Hepatocyte (in vitro differentiated cells): ENCODE measurements at regions not wholly inside any gene's neighbourhood (a gene's known extent, or its start where the extent isn't known, plus 50 kb on each side); places are given as distances from the start of the nearest gene placed in this dataset.

ENCODE experiments used
- DNase-seq: peaks from one replicate; pipeline ENCODE4 v3.0.0-alpha.2; 2016; ENCODE audit warnings: low spot score
- H2AFZ ChIP-seq: fragments of 200-600 bp; sonication (generic); 2 replicates; pipeline ENCODE4 v1.6.0; 2016; ENCODE audit warnings: antibody characterized with exemption, mild to moderate bottlenecking
- H3K27ac ChIP-seq: fragments of 200-600 bp; sonication (generic); 2 replicates; pipeline ENCODE4 v1.5.1; 2016; ENCODE audit warnings: mild to moderate bottlenecking
- H3K27me3 ChIP-seq: fragments of 200-600 bp; sonication (generic); 2 replicates; pipeline ENCODE4 v1.6.1; 2016
- H3K36me3 ChIP-seq: fragments of 200-600 bp; sonication (generic); replicated peaks from 2 replicates; pipeline ENCODE4 v1.5.1; 2016; ENCODE audit warnings: low read depth; ENCODE audit not compliant: insufficient read depth
- H3K4me1 ChIP-seq: fragments of 200-600 bp; sonication (generic); 2 replicates; pipeline ENCODE4 v1.5.1; 2016; ENCODE audit warnings: mild to moderate bottlenecking, moderate library complexity; ENCODE audit not compliant: insufficient read depth
- H3K4me2 ChIP-seq: fragments of 200-600 bp; sonication (generic); 2 replicates; pipeline ENCODE4 v1.6.0; 2016
- H3K4me3 ChIP-seq: fragments of 200-600 bp; sonication (generic); 2 replicates; pipeline ENCODE4 v1.5.1; 2016; ENCODE audit warnings: mild to moderate bottlenecking
- H3K79me2 ChIP-seq: fragments of 200-600 bp; sonication (generic); 2 replicates; pipeline ENCODE4 v1.6.0; 2017; ENCODE audit warnings: mild to moderate bottlenecking
- H3K9me2 ChIP-seq: fragments of 200-600 bp; sonication (generic); replicated peaks from 2 replicates; pipeline ENCODE4 v1.6.0; 2017; ENCODE audit warnings: mild to moderate bottlenecking; ENCODE audit not compliant: insufficient read depth
- H3K9me3 ChIP-seq: fragments of 200-600 bp; sonication (generic); 2 replicates; pipeline ENCODE4 v1.5.1; 2016; ENCODE audit warnings: low read depth, mild to moderate bottlenecking
- H4K20me1 ChIP-seq: fragments of 200-600 bp; sonication (generic); 2 replicates; pipeline ENCODE4 v1.6.0; 2016; ENCODE audit warnings: mild to moderate bottlenecking; ENCODE audit not compliant: insufficient read depth, poor library complexity, severe bottlenecking
- CTCF ChIP-seq: fragments of 200-600 bp; sonication (generic); IDR thresholded peaks from 2 replicates; pipeline ENCODE4 v1.5.1; 2016; ENCODE audit warnings: antibody characterized with exemption, mild to moderate bottlenecking; ENCODE audit not compliant: poor library complexity
- EZH2 ChIP-seq: fragments of 200-600 bp; sonication (generic); IDR thresholded peaks from 2 replicates; pipeline ENCODE4 v1.6.1; 2016; ENCODE audit warnings: antibody characterized with exemption, mild to moderate bottlenecking, borderline replicate concordance
- EZH2phosphoT487 ChIP-seq: fragments of 200-600 bp; sonication (generic); IDR thresholded peaks from one replicate; pipeline ENCODE4 v1.6.1; 2018; ENCODE audit warnings: antibody characterized with exemption, mild to moderate bottlenecking, low read depth, moderate library complexity; ENCODE audit not compliant: unreplicated experiment, severe bottlenecking
- WGBS: methylation state at CpG from one replicate; pipeline ENCODE4 v1.1.6; 2016; ENCODE audit warnings: low lambda C conversion rate; ENCODE audit errors: missing lambda C conversion rate; 5-methylcytosine and 5-hydroxymethylcytosine counted together

- Histone ChIP-seq H3K27me3 (no peaks in the 10 kb centered on the region), H4K20me1 (no peaks in the 10 kb centered on the region), H2AFZ (no peak overlapping the region), H3K9me3 (no peaks in the 10 kb centered on the region), H3K4me1 (no peaks in the 10 kb centered on the region), H3K4me2 (no peak overlapping the region), H3K4me3 (no peak overlapping the region), H3K79me2 (no peaks in the 10 kb centered on the region), H3K36me3 (no peaks in the 10 kb centered on the region), H3K9me2 (no peaks in the 10 kb centered on the region), H3K27ac (no peak overlapping the region)
- 86% methylated on average over 14 of the region's 14 CpGs for WGBS
- no peak for DNase-seq
- TF ChIP-seq CTCF = no peak
Measured at GRCh38 chr2:9124231-9124741, 82.3 kb upstream of the ASAP2 start.

GRCh38 chr2:9123069-9123468 is 83.5 kb upstream of the ASAP2 start:
- Histone ChIP-seq H4K20me1 (no peaks in the 10 kb centered on the region), H3K27me3 (no peaks in the 10 kb centered on the region), H3K4me2 (no peak overlapping the region), H3K9me2 (no peaks in the 10 kb centered on the region), H3K79me2 (no peaks in the 10 kb centered on the region), H3K4me1 (no peaks in the 10 kb centered on the region), H3K27ac (no peak overlapping the region), H3K36me3 (no peaks in the 10 kb centered on the region), H3K9me3 (no peaks in the 10 kb centered on the region), H2AFZ (no peak overlapping the region), H3K4me3 (no peak overlapping the region)
- WGBS = 74% methylated on average over 5 of the region's 5 CpGs
- no peak for TF ChIP-seq EZH2phosphoT487
- TF ChIP-seq EZH2 = no peak
- no peak for TF ChIP-seq CTCF
- no peak for DNase-seq

- TF ChIP-seq EZH2 (no peak), CTCF (no peak), EZH2phosphoT487 (no peak)
- Histone ChIP-seq H3K79me2 (no peaks in the 10 kb centered on the region), H3K9me2 (no peaks in the 10 kb centered on the region), H3K9me3 (no peaks in the 10 kb centered on the region), H3K4me1 (no peaks in the 10 kb centered on the region), H2AFZ (no peak overlapping the region), H3K36me3 (no peaks in the 10 kb centered on the region), H3K27me3 (no peaks in the 10 kb centered on the region), H4K20me1 (no peaks in the 10 kb centered on the region), H3K4me3 (no peak overlapping the region), H3K27ac (no peak overlapping the region), H3K4me2 (no peak overlapping the region)
- no peak for DNase-seq
- 92% methylated on average over 8 of the region's 8 CpGs for WGBS
Measured at GRCh38 chr2:9122367-9122766, 84.2 kb upstream of the ASAP2 start.

- H3K79me2 ChIP-seq = no peaks in the 10 kb centered on the region
- no peaks in the 10 kb centered on the region for H3K4me1 ChIP-seq
- H3K4me3 ChIP-seq = no peak overlapping the region
- no peaks in the 10 kb centered on the region for H3K27me3 ChIP-seq
- H3K9me2 ChIP-seq = no peaks in the 10 kb centered on the region
- 69% methylated on average over 11 of the region's 11 CpGs for WGBS
- H3K4me2 ChIP-seq = no peak overlapping the region
- H3K9me3 ChIP-seq = no peaks in the 10 kb centered on the region
- no peak overlapping the region for H3K27ac ChIP-seq
- TF ChIP-seq EZH2phosphoT487 = no peak
- no peaks in the 10 kb centered on the region for H4K20me1 ChIP-seq
- H2AFZ ChIP-seq = no peak overlapping the region
- no peaks in the 10 kb centered on the region for H3K36me3 ChIP-seq
- no peak for DNase-seq
Measured at GRCh38 chr2:9118383-9118960, 88.1 kb upstream of the ASAP2 start.
